ENCODE measurements at regions not wholly inside any gene's neighbourhood (a gene's known extent, or its start where the extent isn't known, plus 50 kb on each side); places are given as distances from the start of the nearest gene placed in this dataset.

DNA sequence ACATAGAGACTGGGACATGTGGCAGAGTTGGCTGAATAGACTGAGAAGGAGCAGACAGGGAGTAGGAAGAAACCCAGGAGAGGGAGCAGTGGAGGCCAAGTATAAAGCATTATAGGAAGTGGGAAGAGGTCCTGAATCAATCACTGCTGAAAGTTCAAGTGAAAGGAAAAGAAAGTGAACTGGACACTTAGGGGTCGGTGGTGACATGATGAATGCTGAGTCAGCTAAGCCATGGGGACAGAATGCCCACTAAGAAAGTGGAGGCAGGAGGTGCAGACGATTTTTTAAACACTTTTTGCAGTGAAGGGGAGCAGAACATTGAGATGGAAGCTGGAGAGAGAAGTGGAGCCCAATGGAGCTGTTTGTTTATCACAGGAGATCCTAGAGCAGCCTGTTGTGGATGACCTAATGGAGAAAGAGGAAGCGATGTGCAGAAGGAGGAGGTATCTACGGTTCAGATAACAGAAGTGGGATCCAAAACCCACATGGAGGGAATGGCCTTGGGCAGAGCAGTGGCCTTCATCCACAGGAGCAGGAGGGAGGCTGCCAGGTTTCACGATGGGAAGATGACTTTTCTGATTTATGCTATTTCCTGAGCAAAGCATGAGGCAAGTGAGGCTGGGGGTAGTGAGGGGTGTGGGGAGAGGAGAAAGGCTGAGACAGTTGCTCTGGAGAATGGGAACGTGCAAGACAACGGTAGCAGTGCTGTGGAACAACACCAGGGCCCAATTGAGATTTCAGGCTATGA, 208.2 kb downstream of the RPLP1 start:
- H3K27me3 ChIP-seq (ENCODE audit: insufficient read depth, low read length), result peaks cover 21% of the 10 kb centered on the region
- H3K4me3 ChIP-seq (ENCODE audit: low read length), result no peak overlapping the region
- no peaks in the 10 kb centered on the region for H3K9me3 ChIP-seq (ENCODE audit: low read length)
- no peak overlapping the region for H2AFZ ChIP-seq (ENCODE audit: low read depth, low read length)
- H3K4me1 ChIP-seq (ENCODE audit: insufficient read depth, low read length), result no peaks in the 10 kb centered on the region
- H3K36me3 ChIP-seq (ENCODE audit: insufficient read depth, low read length), result no peaks in the 10 kb centered on the region

DNA sequence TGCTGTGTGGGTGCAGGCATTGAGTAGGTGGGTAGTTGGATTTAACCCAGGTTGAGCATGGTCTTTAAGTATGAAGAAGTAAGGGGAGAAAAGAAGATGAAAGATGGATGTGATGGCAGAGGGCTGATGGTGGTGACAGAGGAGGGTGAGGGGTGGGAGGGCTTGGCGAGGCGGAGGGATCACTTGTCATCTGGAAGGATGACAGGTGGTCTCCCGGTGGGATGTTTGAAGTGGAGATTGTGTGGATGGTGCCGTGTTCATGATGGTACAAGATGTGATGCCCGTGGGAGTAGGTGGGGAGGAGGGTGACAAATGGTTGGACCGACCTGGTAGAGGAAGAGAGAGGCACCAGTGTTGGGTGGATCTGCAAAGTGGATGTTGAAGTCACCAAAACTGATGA, 208.8 kb downstream of the RPLP1 start:
- Histone ChIP-seq H3K9me3 (ENCODE audit: low read length) (no peaks in the 10 kb centered on the region), H3K36me3 (ENCODE audit: insufficient read depth, low read length) (no peaks in the 10 kb centered on the region), H3K27me3 (ENCODE audit: insufficient read depth, low read length) (peaks cover 25% of the 10 kb centered on the region), H2AFZ (ENCODE audit: low read depth, low read length) (no peak overlapping the region), H3K4me1 (ENCODE audit: insufficient read depth, low read length) (no peaks in the 10 kb centered on the region), H3K4me3 (ENCODE audit: low read length) (no peak overlapping the region)

DNA sequence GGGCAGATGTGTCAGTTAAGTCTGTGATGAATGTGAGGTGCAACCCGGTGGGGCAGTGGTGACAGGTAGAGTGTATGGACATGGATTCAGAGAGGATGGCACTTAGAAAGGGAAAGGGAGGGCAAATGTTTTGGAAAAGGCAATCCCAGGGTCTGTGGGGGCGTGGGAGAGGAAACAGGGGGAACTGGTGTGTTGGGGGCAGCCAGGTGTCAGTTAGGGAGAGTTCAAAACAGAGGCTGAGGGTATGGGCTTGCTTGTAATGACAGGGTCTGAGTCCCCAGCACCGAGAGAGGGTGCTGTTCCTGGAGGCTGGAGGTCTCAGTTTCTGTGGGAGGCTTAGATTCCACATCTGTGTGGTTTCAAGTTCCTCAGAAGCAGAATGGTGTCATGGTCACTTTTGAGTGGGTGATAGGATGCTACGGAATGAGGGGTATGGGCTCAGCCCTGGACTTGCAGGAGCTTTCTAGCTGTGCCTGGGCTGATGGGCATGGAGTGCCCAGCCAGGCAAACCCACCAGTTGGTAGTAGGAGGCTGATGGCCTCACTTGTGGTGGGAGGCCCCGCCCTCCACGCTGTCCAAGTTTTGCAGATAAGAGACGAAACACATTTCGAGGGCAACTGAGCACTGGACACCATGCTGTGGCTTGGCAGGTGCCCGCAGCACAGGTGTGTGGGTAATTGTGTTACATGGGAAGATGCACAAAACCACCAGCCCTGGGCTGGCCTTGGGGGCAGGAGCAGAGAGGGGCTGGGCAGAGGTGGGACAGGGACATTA, 209.4 kb downstream of the RPLP1 start:
- Histone ChIP-seq H3K27me3 (ENCODE audit: insufficient read depth, low read length) (peaks cover 27% of the 10 kb centered on the region), H2AFZ (ENCODE audit: low read depth, low read length) (no peak overlapping the region), H3K4me3 (ENCODE audit: low read length) (no peak overlapping the region), H3K9me3 (ENCODE audit: low read length) (no peaks in the 10 kb centered on the region), H3K4me1 (ENCODE audit: insufficient read depth, low read length) (no peaks in the 10 kb centered on the region), H3K36me3 (ENCODE audit: insufficient read depth, low read length) (no peaks in the 10 kb centered on the region)

DNA sequence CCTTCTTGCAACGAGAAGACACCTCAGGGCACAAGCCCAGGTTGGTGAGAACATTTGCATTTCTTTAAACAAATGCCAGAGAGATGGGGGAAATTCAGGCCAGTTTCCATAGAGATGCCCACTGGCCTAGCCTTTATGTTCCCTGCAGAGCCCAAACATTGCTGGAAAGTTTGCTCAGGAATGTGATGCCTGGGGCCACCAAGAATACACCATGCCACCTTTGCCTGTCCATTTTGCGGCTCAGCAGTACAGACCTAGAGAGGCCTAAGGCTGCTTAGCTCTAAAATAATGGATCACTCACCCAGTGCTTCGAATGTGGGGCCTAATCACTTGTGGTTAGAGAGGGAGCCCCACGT, 210.0 kb downstream of the RPLP1 start:
- no peaks in the 10 kb centered on the region for H3K4me1 ChIP-seq (ENCODE audit: insufficient read depth, low read length)
- H3K27me3 ChIP-seq (ENCODE audit: insufficient read depth, low read length), result peaks cover 27% of the 10 kb centered on the region
- no peak overlapping the region for H2AFZ ChIP-seq (ENCODE audit: low read depth, low read length)
- H3K4me3 ChIP-seq (ENCODE audit: low read length), result no peak overlapping the region
- no peaks in the 10 kb centered on the region for H3K36me3 ChIP-seq (ENCODE audit: insufficient read depth, low read length)
- no peaks in the 10 kb centered on the region for H3K9me3 ChIP-seq (ENCODE audit: low read length)

DNA sequence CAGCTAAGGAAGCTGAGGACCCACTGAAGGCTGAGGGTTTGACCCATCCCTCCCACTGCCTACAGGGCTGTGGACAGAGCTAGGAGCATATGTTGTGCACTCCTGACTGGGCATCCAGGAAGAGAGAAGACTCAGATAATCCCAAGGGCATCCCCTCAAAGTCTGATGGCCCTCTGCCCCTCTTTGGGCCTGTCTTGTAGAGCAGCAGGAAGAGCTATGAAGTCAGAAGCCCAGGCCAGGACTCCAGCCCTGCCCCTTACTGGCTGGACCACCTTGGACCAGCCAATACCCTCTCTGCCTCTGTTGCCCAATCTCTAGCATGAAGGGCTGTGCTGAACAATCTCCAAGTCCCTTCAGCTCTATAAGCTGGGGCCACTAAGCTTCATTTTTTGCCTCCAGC, 210.8 kb downstream of the RPLP1 start:
- Histone ChIP-seq H3K9me3 (ENCODE audit: low read length) (no peaks in the 10 kb centered on the region), H3K27me3 (ENCODE audit: insufficient read depth, low read length) (peaks cover 27% of the 10 kb centered on the region), H3K4me3 (ENCODE audit: low read length) (no peak overlapping the region), H2AFZ (ENCODE audit: low read depth, low read length) (no peak overlapping the region), H3K4me1 (ENCODE audit: insufficient read depth, low read length) (no peaks in the 10 kb centered on the region), H3K36me3 (ENCODE audit: insufficient read depth, low read length) (no peaks in the 10 kb centered on the region)

DNA sequence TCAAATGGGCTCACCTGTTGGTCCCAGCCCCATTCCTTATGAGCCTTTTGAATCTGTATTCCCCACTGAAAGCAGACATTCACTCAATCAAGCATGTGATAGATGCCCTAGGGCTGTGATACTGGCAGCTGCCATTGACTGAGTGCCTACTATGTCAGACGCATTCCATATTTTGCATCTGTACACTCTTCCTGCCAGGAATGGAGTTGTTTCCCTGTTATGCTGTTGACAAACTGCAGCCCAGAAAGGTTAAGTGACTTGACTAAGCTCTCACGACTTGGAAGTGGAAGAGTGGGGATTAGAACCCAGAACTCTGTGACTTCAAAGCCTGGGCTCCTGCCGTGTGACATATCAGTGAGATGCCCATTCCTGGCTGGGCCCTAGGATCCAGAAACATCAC, 211.4 kb downstream of the RPLP1 start:
- H3K36me3 ChIP-seq (ENCODE audit: insufficient read depth, low read length), result no peaks in the 10 kb centered on the region
- H3K27me3 ChIP-seq (ENCODE audit: insufficient read depth, low read length), result peaks cover 27% of the 10 kb centered on the region
- H3K4me3 ChIP-seq (ENCODE audit: low read length), result no peak overlapping the region
- no peaks in the 10 kb centered on the region for H3K9me3 ChIP-seq (ENCODE audit: low read length)
- H2AFZ ChIP-seq (ENCODE audit: low read depth, low read length), result no peak overlapping the region
- H3K4me1 ChIP-seq (ENCODE audit: insufficient read depth, low read length), result no peaks in the 10 kb centered on the region

DNA sequence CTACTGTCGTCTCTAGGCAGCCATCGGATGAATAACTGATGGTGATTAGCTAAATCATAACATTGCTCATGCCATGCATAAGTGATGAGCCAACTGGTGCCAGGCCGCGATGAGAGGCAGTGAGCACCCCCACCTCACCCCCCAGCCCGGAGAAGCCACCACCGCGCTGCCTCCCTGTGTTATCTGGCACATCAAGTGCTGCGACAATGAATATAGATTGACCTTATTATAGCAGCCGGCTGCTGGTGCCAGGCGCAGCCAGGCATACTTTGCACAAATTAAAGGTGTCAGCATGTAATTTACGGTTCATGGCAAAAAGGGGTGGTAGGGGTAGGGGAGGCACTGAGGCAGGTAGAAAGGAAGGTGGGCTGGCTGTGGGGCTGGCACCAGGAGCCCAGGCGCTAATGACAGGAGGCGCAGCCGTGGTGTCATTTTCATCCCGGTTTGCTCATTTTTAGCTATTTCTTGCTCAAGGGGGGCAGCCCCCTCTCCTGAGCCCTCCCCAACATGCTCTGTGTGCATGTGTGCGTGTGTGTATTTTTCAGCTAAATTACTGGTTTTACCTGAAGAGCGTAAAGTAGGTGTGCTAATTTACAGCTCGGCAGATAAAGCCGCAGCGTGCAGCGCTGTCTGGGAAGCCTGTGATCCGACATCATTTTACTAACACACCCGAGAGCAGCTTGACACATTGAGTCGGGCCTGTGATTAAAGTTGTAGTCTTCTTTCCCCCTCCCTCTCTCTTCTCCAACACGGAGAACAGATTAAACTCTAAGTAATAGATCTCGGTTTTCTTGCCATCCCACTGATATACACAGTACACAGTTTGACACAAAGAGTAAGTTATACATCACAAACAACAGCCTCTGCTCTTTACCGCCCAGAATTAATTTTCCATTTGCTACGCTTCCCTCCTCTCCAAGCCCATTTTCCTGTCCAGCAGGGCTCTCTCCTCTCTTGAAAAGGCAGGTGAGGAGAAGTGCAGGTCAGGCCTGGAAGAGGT, 212.3 kb downstream of the RPLP1 start:
- H3K4me3 ChIP-seq (ENCODE audit: low read length), result no peak overlapping the region
- peaks cover 27% of the 10 kb centered on the region for H3K27me3 ChIP-seq (ENCODE audit: insufficient read depth, low read length)
- no peaks in the 10 kb centered on the region for H3K4me1 ChIP-seq (ENCODE audit: insufficient read depth, low read length)
- H2AFZ ChIP-seq (ENCODE audit: low read depth, low read length), result no peak overlapping the region
- no peaks in the 10 kb centered on the region for H3K36me3 ChIP-seq (ENCODE audit: insufficient read depth, low read length)
- H3K9me3 ChIP-seq (ENCODE audit: low read length), result no peaks in the 10 kb centered on the region

DNA sequence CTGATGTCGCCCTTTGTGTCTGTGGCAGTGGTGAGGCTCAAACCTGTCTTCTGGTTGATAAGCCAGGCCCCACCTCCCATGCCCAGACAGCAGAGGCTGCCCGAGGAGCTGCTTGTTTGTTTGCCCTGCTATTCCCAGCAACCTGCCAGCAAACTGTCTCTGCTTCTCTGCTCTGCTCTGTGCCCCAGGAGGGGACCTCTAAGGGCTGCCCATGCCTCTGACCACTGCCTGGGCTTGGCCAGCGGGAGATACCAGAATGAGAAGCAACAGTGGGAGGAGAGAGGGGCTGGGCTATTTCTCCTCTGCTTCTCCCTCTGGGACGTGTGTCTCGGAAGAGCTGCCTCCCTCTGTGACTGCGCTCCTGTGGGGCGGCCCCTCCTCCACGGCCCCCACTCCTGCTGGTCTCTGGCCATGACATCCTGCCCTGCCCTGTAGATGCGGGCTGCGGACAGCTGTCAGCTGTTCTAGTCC, 213.1 kb downstream of the RPLP1 start:
- no peak overlapping the region for H3K4me3 ChIP-seq (ENCODE audit: low read length)
- H3K9me3 ChIP-seq (ENCODE audit: low read length), result no peaks in the 10 kb centered on the region
- no peak overlapping the region for H2AFZ ChIP-seq (ENCODE audit: low read depth, low read length)
- H3K36me3 ChIP-seq (ENCODE audit: insufficient read depth, low read length), result no peaks in the 10 kb centered on the region
- peaks cover 27% of the 10 kb centered on the region for H3K27me3 ChIP-seq (ENCODE audit: insufficient read depth, low read length)
- H3K4me1 ChIP-seq (ENCODE audit: insufficient read depth, low read length), result no peaks in the 10 kb centered on the region

DNA sequence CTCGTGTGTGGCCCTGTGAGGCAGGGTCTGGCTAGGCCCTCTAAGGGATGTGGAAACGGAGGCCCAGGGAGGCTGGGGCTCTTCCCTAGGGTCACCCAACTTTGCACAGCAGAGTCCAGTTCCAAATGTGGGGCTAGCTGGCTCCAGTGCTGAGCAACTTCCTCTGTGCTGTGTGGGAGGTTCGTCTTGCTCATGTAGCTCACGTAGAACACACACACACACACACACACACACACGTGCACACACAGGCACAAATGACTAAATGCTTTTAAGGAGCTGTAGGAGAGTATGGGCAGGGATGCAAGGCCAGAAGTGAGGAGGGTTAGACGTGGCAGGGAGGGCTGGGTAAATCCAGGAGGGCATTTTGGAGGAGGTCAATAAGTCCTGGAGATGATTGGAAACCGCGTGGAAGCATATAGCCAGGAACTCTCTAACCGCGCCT, 213.8 kb downstream of the RPLP1 start:
- Histone ChIP-seq H3K36me3 (ENCODE audit: insufficient read depth, low read length) (no peaks in the 10 kb centered on the region), H2AFZ (ENCODE audit: low read depth, low read length) (no peak overlapping the region), H3K9me3 (ENCODE audit: low read length) (no peaks in the 10 kb centered on the region), H3K4me3 (ENCODE audit: low read length) (no peak overlapping the region), H3K27me3 (ENCODE audit: insufficient read depth, low read length) (peaks cover 27% of the 10 kb centered on the region), H3K4me1 (ENCODE audit: insufficient read depth, low read length) (no peaks in the 10 kb centered on the region)

DNA sequence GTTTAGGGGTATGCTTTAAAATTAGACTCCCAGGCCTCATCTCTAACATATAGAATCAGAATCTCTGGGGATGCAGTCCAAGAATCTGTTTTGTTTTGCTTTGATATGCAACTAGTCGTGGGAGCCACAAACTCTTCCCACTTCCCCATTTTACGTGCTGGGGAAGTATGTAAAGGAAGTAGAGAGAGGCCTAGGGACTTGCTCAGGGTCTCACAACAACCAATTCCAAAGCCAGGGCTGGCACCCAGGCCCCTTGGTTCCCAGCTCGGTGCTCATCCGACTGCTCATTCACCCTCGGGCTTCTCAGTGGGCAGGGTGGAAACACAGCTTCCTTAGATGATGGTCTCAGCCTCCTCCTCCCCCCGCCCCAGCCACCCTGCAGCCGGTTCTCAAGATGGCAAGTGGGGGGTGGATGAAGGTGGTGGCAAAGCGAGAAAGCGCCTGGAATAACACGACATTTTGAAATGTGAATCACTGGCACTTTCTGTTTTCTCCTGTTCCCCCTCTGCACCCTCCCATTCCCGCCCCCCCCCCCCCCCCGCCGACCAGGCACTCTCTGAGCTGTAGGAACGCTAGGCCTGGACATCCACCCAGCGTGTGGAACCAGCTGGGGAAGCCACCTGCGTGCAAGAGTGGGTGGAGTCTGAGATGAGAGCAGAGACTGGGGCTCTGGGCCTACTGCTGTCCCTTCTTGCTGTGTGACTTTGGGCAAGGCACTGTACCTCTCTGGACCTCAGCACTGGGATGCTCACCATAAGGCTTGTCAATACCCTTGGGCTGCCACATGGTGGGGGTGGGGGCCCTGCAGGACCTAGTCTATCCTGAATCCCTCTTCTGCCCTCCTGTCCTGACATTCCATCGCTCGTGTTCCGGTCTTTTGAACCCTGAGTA, 214.5 kb downstream of the RPLP1 start:
- no peak overlapping the region for H3K4me3 ChIP-seq (ENCODE audit: low read length)
- no peak overlapping the region for H2AFZ ChIP-seq (ENCODE audit: low read depth, low read length)
- H3K9me3 ChIP-seq (ENCODE audit: low read length), result no peaks in the 10 kb centered on the region
- no peaks in the 10 kb centered on the region for H3K36me3 ChIP-seq (ENCODE audit: insufficient read depth, low read length)
- no peaks in the 10 kb centered on the region for H3K4me1 ChIP-seq (ENCODE audit: insufficient read depth, low read length)
- peaks cover 27% of the 10 kb centered on the region for H3K27me3 ChIP-seq (ENCODE audit: insufficient read depth, low read length)

DNA sequence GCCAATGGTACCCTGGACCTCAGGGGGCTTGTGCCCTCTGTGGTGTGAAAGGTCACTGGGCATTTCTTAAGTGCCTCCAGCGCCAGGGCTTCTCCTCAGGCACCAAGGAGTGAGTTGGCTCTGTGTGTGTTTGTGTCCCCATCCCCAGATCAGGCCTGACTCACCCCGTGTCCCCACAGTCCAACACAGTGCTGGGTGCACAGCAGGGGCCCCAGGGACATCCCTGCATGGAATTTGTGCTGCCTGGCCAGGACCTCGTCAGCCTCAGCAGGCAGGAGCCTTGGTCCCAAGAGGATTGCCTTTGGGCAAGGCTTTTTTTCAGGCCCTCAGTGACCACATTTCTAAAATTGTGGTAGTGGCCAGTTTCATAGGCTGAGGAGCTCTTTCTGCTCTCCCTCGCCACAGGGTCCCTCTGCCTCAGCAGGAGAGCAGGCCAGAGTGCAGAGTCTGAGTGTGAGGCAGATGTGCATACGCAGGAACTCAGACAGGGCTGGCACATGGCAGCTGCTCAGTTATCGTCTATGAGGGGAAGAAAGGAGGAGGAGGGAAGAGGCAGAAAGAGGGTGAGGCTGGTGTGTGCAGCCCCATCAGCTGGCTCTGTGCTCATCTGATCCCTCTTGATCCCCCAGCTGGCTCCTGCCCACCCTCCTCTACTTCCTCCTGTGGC, 215.6 kb downstream of the RPLP1 start:
- no peaks in the 10 kb centered on the region for H3K36me3 ChIP-seq (ENCODE audit: insufficient read depth, low read length)
- no peak overlapping the region for H3K4me3 ChIP-seq (ENCODE audit: low read length)
- H3K4me1 ChIP-seq (ENCODE audit: insufficient read depth, low read length), result no peaks in the 10 kb centered on the region
- no peak overlapping the region for H2AFZ ChIP-seq (ENCODE audit: low read depth, low read length)
- H3K27me3 ChIP-seq (ENCODE audit: insufficient read depth, low read length), result peaks cover 27% of the 10 kb centered on the region
- H3K9me3 ChIP-seq (ENCODE audit: low read length), result no peaks in the 10 kb centered on the region

DNA sequence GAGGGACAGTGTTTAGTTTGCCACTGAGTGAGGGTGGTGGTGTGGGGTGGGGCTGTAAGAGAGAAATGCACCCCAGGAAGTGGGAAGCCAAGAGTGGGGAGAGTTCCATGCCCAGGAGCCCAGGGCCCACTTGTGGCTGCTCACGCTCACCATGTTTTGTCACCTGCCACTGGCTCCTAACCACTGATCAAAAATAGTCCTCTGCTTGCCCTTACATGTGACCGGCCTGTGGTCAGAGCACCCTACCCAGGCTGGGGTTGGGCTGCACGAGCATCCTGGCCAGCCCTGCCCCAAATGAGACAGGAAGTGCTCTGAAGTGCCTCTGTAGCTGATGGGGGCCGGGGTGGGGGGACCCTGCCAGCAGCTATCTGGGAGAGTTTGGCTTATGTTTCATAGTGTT, 216.3 kb downstream of the RPLP1 start:
- no peak overlapping the region for H3K4me3 ChIP-seq (ENCODE audit: low read length)
- no peaks in the 10 kb centered on the region for H3K36me3 ChIP-seq (ENCODE audit: insufficient read depth, low read length)
- no peaks in the 10 kb centered on the region for H3K9me3 ChIP-seq (ENCODE audit: low read length)
- H2AFZ ChIP-seq (ENCODE audit: low read depth, low read length), result no peak overlapping the region
- H3K4me1 ChIP-seq (ENCODE audit: insufficient read depth, low read length), result no peaks in the 10 kb centered on the region
- H3K27me3 ChIP-seq (ENCODE audit: insufficient read depth, low read length), result peaks cover 23% of the 10 kb centered on the region

Data from neuron (in vitro differentiated cells).